ENCODE measurements at regions not wholly inside any gene's neighbourhood (a gene's known extent, or its start where the extent isn't known, plus 50 kb on each side); places are given as distances from the start of the nearest gene placed in this dataset.
A peak's percentile ranks its signal among the peaks of the same experiment; 100 is the strongest.

DNA sequence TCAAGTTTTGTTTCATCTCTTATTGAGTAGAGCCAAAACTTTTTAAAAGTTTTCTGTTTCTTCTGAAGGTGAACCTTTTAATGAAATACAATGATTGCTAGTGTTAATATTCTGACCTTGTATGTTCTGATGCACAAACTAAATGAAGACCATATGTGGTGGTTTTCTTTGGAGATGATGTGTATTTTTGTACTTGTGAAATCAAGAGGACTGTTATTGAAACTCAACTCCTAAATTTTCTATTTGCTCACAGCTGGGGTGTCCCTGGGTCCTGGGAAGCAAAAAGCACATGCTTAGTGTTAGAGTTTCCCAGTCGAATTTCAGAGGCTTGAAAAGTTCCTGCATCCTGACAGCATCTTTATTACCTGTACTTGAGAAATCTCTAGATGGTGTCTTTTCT is 1185.8 kb upstream of the ALCAM start:
- H2BK15ac ChIP-seq (ENCODE audit: low read length), result no peak overlapping the region
- DNase-seq (ENCODE audit: low spot score), result no peak
- H3K23ac ChIP-seq (ENCODE audit: low read depth, low read length, poor library complexity), result no peak overlapping the region
- WGBS, 2 donors (ENCODE audit: extremely low coverage in 2 of 2, insufficient read length in 2 of 2, insufficient replicate concordance in 1 of 2), result no CpG with 5 or more reads among the region's 1 CpG
- no peak overlapping the region for H2BK12ac ChIP-seq (ENCODE audit: low read length)
- H3K14ac ChIP-seq (ENCODE audit: low read length), result no peak overlapping the region
- no peak overlapping the region for H2BK120ac ChIP-seq (ENCODE audit: low read depth, low read length)
- H3K9me3 ChIP-seq (replicated peaks in 1 of 2; ENCODE audit: control insufficient read depth in 2 of 2, insufficient read depth in 1 of 2, low read depth in 1 of 2, low read length in 2 of 2), result no peaks in the 10 kb centered on the region
- H3K4me2 ChIP-seq (ENCODE audit: insufficient read depth, low read length, poor library complexity, severe bottlenecking), result no peak overlapping the region
- H3K27ac ChIP-seq (replicated peaks; ENCODE audit: low read length), result no peak overlapping the region
- no peak overlapping the region for H3K18ac ChIP-seq (ENCODE audit: low read length)
- no peak overlapping the region for H3K4ac ChIP-seq (ENCODE audit: low read length)
- no peak overlapping the region for H4K8ac ChIP-seq (ENCODE audit: low read depth, low read length)
- no peak overlapping the region for H2AK5ac ChIP-seq (ENCODE audit: low read depth, low read length)
- H3K4me3 ChIP-seq (ENCODE audit: low read length in 2 of 2), result no peak overlapping the region
- H3K27me3 ChIP-seq (ENCODE audit: control insufficient read depth in 3 of 3, insufficient read depth in 3 of 3, low read depth in 1 of 3, low read length in 3 of 3), result no peaks in the 10 kb centered on the region
- H2AFZ ChIP-seq (ENCODE audit: low read length), result no peak overlapping the region
- H4K91ac ChIP-seq (ENCODE audit: low read depth, low read length, poor library complexity), result no peak overlapping the region
- H3K9ac ChIP-seq (ENCODE audit: low read depth, low read length, poor library complexity), result no peak overlapping the region
- H2BK5ac ChIP-seq (ENCODE audit: low read length), result no peak overlapping the region
- no peaks in the 10 kb centered on the region for H3K79me1 ChIP-seq (ENCODE audit: low read depth, low read length)
- no peaks in the 10 kb centered on the region for H3K36me3 ChIP-seq (replicated peaks in 1 of 2; ENCODE audit: control insufficient read depth in 2 of 2, insufficient read depth in 2 of 2, low read length in 2 of 2)
- H3K4me1 ChIP-seq (ENCODE audit: control insufficient read depth in 2 of 2, insufficient read depth in 1 of 2, low read depth in 1 of 2, low read length in 2 of 2), result no peaks in the 10 kb centered on the region

DNA sequence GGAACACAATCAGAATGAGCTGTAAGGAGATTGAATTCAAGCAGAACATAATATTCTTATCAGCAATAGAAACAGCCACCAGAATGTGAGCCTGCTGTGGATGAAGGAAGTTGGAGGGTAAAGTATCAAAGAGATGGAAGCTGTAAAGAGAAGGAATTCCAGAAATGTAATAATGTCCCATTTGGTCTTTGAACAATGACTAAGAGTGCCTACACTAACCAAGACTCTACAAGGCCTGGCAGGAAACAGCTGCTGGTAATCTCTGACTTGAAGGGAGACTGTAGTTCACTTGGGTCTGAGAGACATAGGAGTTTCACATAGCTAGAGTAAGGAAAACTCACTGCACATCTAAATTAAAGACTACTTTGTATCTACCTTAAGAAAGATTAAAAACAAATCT is 1176.0 kb upstream of the ALCAM start:
- no peak overlapping the region for H2AK5ac ChIP-seq (ENCODE audit: low read depth, low read length)
- no peak overlapping the region for H3K18ac ChIP-seq (ENCODE audit: low read length)
- H4K91ac ChIP-seq (ENCODE audit: low read depth, low read length, poor library complexity), result no peak overlapping the region
- no peak overlapping the region for H2BK5ac ChIP-seq (ENCODE audit: low read length)
- H3K4me2 ChIP-seq (ENCODE audit: insufficient read depth, low read length, poor library complexity, severe bottlenecking), result no peak overlapping the region
- H2AFZ ChIP-seq (ENCODE audit: low read length), result peak overlapping the region; percentile 51
- no peaks in the 10 kb centered on the region for H3K79me1 ChIP-seq (ENCODE audit: low read depth, low read length)
- H3K36me3 ChIP-seq (replicated peaks in 1 of 2; ENCODE audit: control insufficient read depth in 2 of 2, insufficient read depth in 2 of 2, low read length in 2 of 2), result no peaks in the 10 kb centered on the region
- no peak overlapping the region for H2BK120ac ChIP-seq (ENCODE audit: low read depth, low read length)
- no peak overlapping the region for H3K9ac ChIP-seq (ENCODE audit: low read depth, low read length, poor library complexity)
- no peak overlapping the region for H3K4me3 ChIP-seq (ENCODE audit: low read length in 2 of 2)
- H4K8ac ChIP-seq (ENCODE audit: low read depth, low read length), result no peak overlapping the region
- no peaks in the 10 kb centered on the region for H3K9me3 ChIP-seq (replicated peaks in 1 of 2; ENCODE audit: control insufficient read depth in 2 of 2, insufficient read depth in 1 of 2, low read depth in 1 of 2, low read length in 2 of 2)
- H3K4ac ChIP-seq (ENCODE audit: low read length), result no peak overlapping the region
- H3K27ac ChIP-seq (replicated peaks; ENCODE audit: low read length), result no peak overlapping the region
- no peaks in the 10 kb centered on the region for H3K27me3 ChIP-seq (ENCODE audit: control insufficient read depth in 3 of 3, insufficient read depth in 3 of 3, low read depth in 1 of 3, low read length in 3 of 3)
- peaks cover 0 to 5% of the 10 kb centered on the region in 2 donors for H3K4me1 ChIP-seq (ENCODE audit: control insufficient read depth in 2 of 2, insufficient read depth in 1 of 2, low read depth in 1 of 2, low read length in 2 of 2)
- no peak overlapping the region for H2BK15ac ChIP-seq (ENCODE audit: low read length)
- no peak for DNase-seq (ENCODE audit: low spot score)
- no peak overlapping the region for H2BK12ac ChIP-seq (ENCODE audit: low read length)
- H3K23ac ChIP-seq (ENCODE audit: low read depth, low read length, poor library complexity), result no peak overlapping the region
- no peak overlapping the region for H3K14ac ChIP-seq (ENCODE audit: low read length)

DNA sequence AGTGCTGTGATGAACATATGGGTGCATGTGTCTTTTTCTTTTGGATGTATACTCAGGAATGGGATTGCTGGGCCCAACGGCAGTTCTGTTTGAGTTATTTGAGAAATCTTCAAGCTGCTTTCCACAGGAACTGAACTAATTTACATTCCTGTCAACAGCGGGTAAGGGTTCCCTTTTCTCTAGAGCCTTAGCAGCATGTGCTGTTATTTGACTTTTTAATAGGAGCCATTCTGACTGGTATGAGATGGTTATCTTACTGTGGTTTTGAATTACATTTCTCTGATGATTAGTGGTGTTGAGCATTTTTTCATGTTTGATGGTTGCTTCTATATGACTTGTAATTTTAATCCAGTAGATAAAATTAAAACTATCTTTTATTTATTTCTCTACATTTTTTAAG is 1168.6 kb upstream of the ALCAM start:
- no peak overlapping the region for H3K27ac ChIP-seq (replicated peaks; ENCODE audit: low read length)
- H3K14ac ChIP-seq (ENCODE audit: low read length), result no peak overlapping the region
- no peak overlapping the region for H3K4ac ChIP-seq (ENCODE audit: low read length)
- no peaks in the 10 kb centered on the region for H3K27me3 ChIP-seq (ENCODE audit: control insufficient read depth in 3 of 3, insufficient read depth in 3 of 3, low read depth in 1 of 3, low read length in 3 of 3)
- H2AK5ac ChIP-seq (ENCODE audit: low read depth, low read length), result no peak overlapping the region
- H2BK12ac ChIP-seq (ENCODE audit: low read length), result no peak overlapping the region
- no peak overlapping the region for H3K18ac ChIP-seq (ENCODE audit: low read length)
- no peak overlapping the region for H2BK15ac ChIP-seq (ENCODE audit: low read length)
- H2BK120ac ChIP-seq (ENCODE audit: low read depth, low read length), result no peak overlapping the region
- no peak overlapping the region for H4K8ac ChIP-seq (ENCODE audit: low read depth, low read length)
- H3K9ac ChIP-seq (ENCODE audit: low read depth, low read length, poor library complexity), result no peak overlapping the region
- H3K4me1 ChIP-seq (ENCODE audit: control insufficient read depth in 2 of 2, insufficient read depth in 1 of 2, low read depth in 1 of 2, low read length in 2 of 2), result no peaks in the 10 kb centered on the region
- no peak overlapping the region for H2AFZ ChIP-seq (ENCODE audit: low read length)
- no peaks in the 10 kb centered on the region for H3K79me1 ChIP-seq (ENCODE audit: low read depth, low read length)
- no peaks in the 10 kb centered on the region for H3K36me3 ChIP-seq (replicated peaks in 1 of 2; ENCODE audit: control insufficient read depth in 2 of 2, insufficient read depth in 2 of 2, low read length in 2 of 2)
- H2BK5ac ChIP-seq (ENCODE audit: low read length), result no peak overlapping the region
- WGBS, 2 donors (ENCODE audit: extremely low coverage in 2 of 2, insufficient read length in 2 of 2, insufficient replicate concordance in 1 of 2), result no CpG with 5 or more reads among the region's 2 CpGs
- H3K23ac ChIP-seq (ENCODE audit: low read depth, low read length, poor library complexity), result no peak overlapping the region
- no peak overlapping the region for H4K91ac ChIP-seq (ENCODE audit: low read depth, low read length, poor library complexity)
- no peak overlapping the region for H3K4me2 ChIP-seq (ENCODE audit: insufficient read depth, low read length, poor library complexity, severe bottlenecking)
- no peak for DNase-seq (ENCODE audit: low spot score)
- no peak overlapping the region for H3K4me3 ChIP-seq (ENCODE audit: low read length in 2 of 2)
- no peaks in the 10 kb centered on the region for H3K9me3 ChIP-seq (replicated peaks in 1 of 2; ENCODE audit: control insufficient read depth in 2 of 2, insufficient read depth in 1 of 2, low read depth in 1 of 2, low read length in 2 of 2)

DNA sequence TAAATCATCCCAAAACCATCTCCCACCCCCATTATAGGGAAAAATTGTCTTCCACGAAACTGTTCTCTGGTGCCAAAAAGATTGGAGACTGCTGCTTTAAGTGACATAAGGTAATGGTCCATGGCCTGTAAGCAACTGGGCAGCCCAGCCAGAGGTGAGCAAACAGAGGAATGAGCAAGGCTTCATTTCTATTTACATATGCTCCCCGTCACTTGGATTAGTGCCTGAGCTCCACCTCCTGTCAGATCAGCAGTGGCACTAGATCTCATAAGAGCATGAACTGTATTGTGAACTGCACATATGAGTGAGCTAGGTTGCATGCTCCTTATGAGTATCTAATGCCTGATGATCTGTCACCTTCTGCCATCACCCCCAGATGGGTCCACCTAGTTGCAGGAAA is 1159.8 kb upstream of the ALCAM start:
- Histone ChIP-seq H3K36me3 (replicated peaks in 1 of 2; ENCODE audit: control insufficient read depth in 2 of 2, insufficient read depth in 2 of 2, low read length in 2 of 2) (no peaks in the 10 kb centered on the region), H3K27me3 (ENCODE audit: control insufficient read depth in 3 of 3, insufficient read depth in 3 of 3, low read depth in 1 of 3, low read length in 3 of 3) (no peaks in the 10 kb centered on the region), H2AK5ac (ENCODE audit: low read depth, low read length) (no peak overlapping the region), H2BK15ac (ENCODE audit: low read length) (no peak overlapping the region), H3K14ac (ENCODE audit: low read length) (no peak overlapping the region), H3K4me2 (ENCODE audit: insufficient read depth, low read length, poor library complexity, severe bottlenecking) (no peak overlapping the region), H2BK5ac (ENCODE audit: low read length) (no peak overlapping the region), H2BK12ac (ENCODE audit: low read length) (no peak overlapping the region), H4K8ac (ENCODE audit: low read depth, low read length) (no peak overlapping the region), H2BK120ac (ENCODE audit: low read depth, low read length) (no peak overlapping the region), H3K27ac (replicated peaks; ENCODE audit: low read length) (no peak overlapping the region), H3K9ac (ENCODE audit: low read depth, low read length, poor library complexity) (no peak overlapping the region), H3K4me3 (ENCODE audit: low read length in 2 of 2) (no peak overlapping the region), H3K4me1 (ENCODE audit: control insufficient read depth in 2 of 2, insufficient read depth in 1 of 2, low read depth in 1 of 2, low read length in 2 of 2) (no peaks in the 10 kb centered on the region), H4K91ac (ENCODE audit: low read depth, low read length, poor library complexity) (no peak overlapping the region), H3K23ac (ENCODE audit: low read depth, low read length, poor library complexity) (no peak overlapping the region), H3K4ac (ENCODE audit: low read length) (no peak overlapping the region), H2AFZ (ENCODE audit: low read length) (no peak overlapping the region), H3K18ac (ENCODE audit: low read length) (no peak overlapping the region), H3K9me3 (replicated peaks in 1 of 2; ENCODE audit: control insufficient read depth in 2 of 2, insufficient read depth in 1 of 2, low read depth in 1 of 2, low read length in 2 of 2) (no peaks in the 10 kb centered on the region), H3K79me1 (ENCODE audit: low read depth, low read length) (no peaks in the 10 kb centered on the region)
- no peak for DNase-seq (ENCODE audit: low spot score)
- no CpG with 5 or more reads among the region's 2 CpGs for WGBS, 2 donors (ENCODE audit: extremely low coverage in 2 of 2, insufficient read length in 2 of 2, insufficient replicate concordance in 1 of 2)
